ENCODE measurements at regions not wholly inside any gene's neighbourhood (a gene's known extent, or its start where the extent isn't known, plus 50 kb on each side); places are given as distances from the start of the nearest gene placed in this dataset.

DNA sequence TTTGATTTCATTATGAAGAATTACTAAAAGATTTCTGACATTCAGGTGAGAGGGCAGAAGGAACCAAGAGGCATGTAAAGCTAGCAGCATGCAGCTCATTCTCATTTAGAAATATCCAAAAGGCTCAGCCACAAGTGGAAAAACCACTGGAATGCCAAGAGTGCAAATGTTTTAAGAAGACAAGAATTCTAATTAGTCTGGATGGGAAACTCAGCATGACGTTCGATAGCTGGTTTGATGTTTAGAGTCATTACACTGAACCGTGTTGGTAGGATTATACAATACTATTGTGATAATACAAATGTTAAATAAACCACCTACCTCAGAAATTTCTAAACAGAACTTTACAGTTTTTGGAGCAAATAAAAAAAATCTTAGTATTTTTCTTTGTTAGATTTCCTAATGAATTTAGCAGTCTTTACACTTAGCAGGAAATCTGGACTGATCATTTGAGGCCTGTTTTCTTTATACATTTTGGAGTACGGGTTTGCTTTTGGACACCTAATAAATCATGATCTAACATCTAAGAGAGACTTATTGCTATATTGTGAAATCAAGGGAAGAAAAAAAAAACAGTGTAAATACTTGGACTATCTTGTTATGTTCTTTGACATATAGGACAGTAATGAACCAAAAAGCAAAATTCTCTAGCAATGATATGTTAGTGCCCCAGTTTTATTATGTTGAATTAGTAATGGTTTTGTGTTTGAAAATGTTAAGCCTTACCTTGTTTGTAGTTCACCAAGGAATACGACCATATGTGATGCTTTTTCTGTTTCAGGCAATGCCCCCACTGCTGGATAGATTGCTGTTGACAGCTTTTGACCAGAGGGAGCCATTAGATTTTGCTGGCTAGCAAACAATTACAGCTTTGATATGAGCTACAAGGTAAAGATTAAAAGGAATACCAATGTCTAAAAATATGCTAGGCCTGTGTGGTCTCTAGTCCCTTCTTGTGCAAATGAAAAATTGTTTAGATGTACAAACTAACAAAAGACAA is 354.1 kb upstream of the SEMA3A start:
- TF ChIP-seq POLR2AphosphoS5 (IDR thresholded peaks at IDR 0.05; ENCODE audit: low read depth, low read length): no peak
- TF ChIP-seq, protein P1, sequence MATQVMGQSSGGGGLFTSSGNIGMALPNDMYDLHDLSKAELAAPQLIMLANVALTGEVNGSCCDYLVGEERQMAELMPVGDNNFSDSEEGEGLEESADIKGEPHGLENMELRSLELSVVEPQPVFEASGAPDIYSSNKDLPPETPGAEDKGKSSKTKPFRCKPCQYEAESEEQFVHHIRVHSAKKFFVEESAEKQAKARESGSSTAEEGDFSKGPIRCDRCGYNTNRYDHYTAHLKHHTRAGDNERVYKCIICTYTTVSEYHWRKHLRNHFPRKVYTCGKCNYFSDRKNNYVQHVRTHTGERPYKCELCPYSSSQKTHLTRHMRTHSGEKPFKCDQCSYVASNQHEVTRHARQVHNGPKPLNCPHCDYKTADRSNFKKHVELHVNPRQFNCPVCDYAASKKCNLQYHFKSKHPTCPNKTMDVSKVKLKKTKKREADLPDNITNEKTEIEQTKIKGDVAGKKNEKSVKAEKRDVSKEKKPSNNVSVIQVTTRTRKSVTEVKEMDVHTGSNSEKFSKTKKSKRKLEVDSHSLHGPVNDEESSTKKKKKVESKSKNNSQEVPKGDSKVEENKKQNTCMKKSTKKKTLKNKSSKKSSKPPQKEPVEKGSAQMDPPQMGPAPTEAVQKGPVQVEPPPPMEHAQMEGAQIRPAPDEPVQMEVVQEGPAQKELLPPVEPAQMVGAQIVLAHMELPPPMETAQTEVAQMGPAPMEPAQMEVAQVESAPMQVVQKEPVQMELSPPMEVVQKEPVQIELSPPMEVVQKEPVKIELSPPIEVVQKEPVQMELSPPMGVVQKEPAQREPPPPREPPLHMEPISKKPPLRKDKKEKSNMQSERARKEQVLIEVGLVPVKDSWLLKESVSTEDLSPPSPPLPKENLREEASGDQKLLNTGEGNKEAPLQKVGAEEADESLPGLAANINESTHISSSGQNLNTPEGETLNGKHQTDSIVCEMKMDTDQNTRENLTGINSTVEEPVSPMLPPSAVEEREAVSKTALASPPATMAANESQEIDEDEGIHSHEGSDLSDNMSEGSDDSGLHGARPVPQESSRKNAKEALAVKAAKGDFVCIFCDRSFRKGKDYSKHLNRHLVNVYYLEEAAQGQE (IDR thresholded peaks at IDR 0.05; ENCODE audit: insufficient read depth in 1 of 2, low read depth in 2 of 2, low read length in 2 of 2): no peak
- no peak for TF ChIP-seq SIN3A (IDR thresholded peaks at IDR 0.05; ENCODE audit: borderline replicate concordance, insufficient read depth, low read length)
- no peak for TF ChIP-seq TAF1 (IDR thresholded peaks at IDR 0.05; ENCODE audit: borderline replicate concordance, insufficient read depth, low read length)
- no peak for TF ChIP-seq FOXP2 (optimal IDR thresholded peaks at IDR 0.05; ENCODE audit: borderline replicate concordance, extremely low read depth, extremely low read length, insufficient read depth)

DNA sequence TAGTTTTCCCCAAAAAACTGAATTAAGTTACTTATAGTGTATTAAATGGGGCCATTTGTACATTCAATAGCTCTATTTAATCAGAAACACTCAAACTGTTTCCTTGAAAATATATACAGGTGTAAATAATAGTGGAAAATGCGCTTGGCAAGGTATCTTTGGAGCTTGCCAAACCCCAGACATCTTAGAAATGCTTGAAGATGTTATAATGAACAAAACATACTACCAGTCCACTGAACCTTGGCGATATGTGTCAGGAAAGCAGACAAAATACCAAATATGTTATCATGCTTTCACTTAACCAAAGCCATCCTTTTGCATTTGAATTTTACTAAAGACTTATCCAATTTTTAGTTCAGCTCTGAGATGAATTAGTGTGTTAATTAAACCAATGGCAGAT is 352.7 kb upstream of the SEMA3A start:
- TF ChIP-seq FOXP2 (optimal IDR thresholded peaks at IDR 0.05; ENCODE audit: borderline replicate concordance, extremely low read depth, extremely low read length, insufficient read depth) (no peak), SIN3A (IDR thresholded peaks at IDR 0.05; ENCODE audit: borderline replicate concordance, insufficient read depth, low read length) (no peak), TAF1 (IDR thresholded peaks at IDR 0.05; ENCODE audit: borderline replicate concordance, insufficient read depth, low read length) (no peak), POLR2AphosphoS5 (IDR thresholded peaks at IDR 0.05; ENCODE audit: low read depth, low read length) (no peak)
- TF ChIP-seq, protein P1 (IDR thresholded peaks at IDR 0.05; ENCODE audit: insufficient read depth in 1 of 2, low read depth in 2 of 2, low read length in 2 of 2): no peak

DNA sequence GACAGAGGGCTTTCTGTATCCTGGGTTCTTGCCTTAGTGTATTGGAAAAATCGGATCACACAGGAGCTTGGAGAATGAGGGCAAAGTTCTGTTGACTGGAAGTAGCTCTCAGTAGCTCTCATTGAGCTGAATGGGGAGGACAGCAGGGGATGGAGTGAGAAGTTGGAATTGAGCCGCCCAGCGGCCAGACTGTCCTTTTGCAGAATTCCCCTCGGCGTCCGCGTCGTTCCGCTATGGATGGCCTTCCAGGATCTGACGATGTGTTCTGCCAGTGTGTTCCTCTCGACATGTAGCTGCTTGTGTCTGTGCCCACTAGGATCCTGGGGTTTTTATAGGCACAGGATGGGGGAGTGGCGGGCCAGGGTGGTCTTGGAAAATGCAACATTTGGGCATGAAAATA is 351.8 kb upstream of the SEMA3A start:
- TF ChIP-seq FOXP2 (optimal IDR thresholded peaks at IDR 0.05; ENCODE audit: borderline replicate concordance, extremely low read depth, extremely low read length, insufficient read depth): no peak
- TF ChIP-seq TAF1 (IDR thresholded peaks at IDR 0.05; ENCODE audit: borderline replicate concordance, insufficient read depth, low read length): no peak
- no peak for TF ChIP-seq SIN3A (IDR thresholded peaks at IDR 0.05; ENCODE audit: borderline replicate concordance, insufficient read depth, low read length)
- TF ChIP-seq, protein P1 (IDR thresholded peaks at IDR 0.05; ENCODE audit: insufficient read depth in 1 of 2, low read depth in 2 of 2, low read length in 2 of 2): no peak
- no peak for TF ChIP-seq POLR2AphosphoS5 (IDR thresholded peaks at IDR 0.05; ENCODE audit: low read depth, low read length)

DNA sequence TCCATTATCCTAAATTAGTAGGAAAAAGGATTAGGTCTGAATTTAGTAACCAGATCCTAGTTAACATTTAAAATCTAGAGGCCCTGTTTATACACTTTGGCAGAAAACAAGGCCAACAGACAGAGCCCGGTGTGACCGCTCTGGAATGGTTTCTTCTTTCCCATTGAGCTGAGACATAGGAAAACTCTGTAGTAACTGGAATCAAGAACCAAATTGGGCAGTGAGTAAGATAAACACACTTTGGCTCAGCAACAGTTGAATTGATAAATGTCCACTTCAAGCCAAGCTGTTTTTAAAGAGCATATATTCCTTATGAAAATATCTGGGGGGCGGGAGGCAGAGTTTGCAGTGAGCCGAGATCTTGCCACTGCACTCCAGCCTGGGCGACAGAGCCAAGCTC is 343.7 kb upstream of the SEMA3A start:
- TF ChIP-seq, protein P1 (IDR thresholded peaks at IDR 0.05; ENCODE audit: insufficient read depth in 1 of 2, low read depth in 2 of 2, low read length in 2 of 2): no peak
- TF ChIP-seq POLR2AphosphoS5 (IDR thresholded peaks at IDR 0.05; ENCODE audit: low read depth, low read length) (no peak), FOXP2 (optimal IDR thresholded peaks at IDR 0.05; ENCODE audit: borderline replicate concordance, extremely low read depth, extremely low read length, insufficient read depth) (no peak), TAF1 (IDR thresholded peaks at IDR 0.05; ENCODE audit: borderline replicate concordance, insufficient read depth, low read length) (no peak), SIN3A (IDR thresholded peaks at IDR 0.05; ENCODE audit: borderline replicate concordance, insufficient read depth, low read length) (no peak)

Data from PFSK-1 (cell line).